Activated T-helper 17 cell treated with anti-CD3 and anti-CD28 coated beads, Interleukin-2, amount 50 U/mL, for 72 hours (primary cell): ENCODE measurements at regions not wholly inside any gene's neighbourhood (a gene's known extent, or its start where the extent isn't known, plus 50 kb on each side); places are given as distances from the start of the nearest gene placed in this dataset.
"Not testable (repeated sequence)": the region's sequence is repeated elsewhere in the genome, so short reads cannot be mapped to it uniquely, and the experiment has no call there.

Source experiments
- ATAC-seq: fragments of 150-1000 bp; cut with Tn5 transposase; replicated peaks from 2 replicates; pipeline ENCODE4 v1.10.0; 2021; ENCODE audit warnings: mild to moderate bottlenecking, moderate library complexity
- H3K27ac Mint-ChIP-seq: one replicate; pipeline ENCODE4 v1.8.0; 2022; ENCODE audit warnings: mixed read lengths
- H3K27me3 Mint-ChIP-seq: one replicate; pipeline ENCODE4 v1.8.0; 2022; ENCODE audit warnings: mixed read lengths
- H3K36me3 Mint-ChIP-seq: one replicate; pipeline ENCODE4 v1.8.0; 2022; ENCODE audit warnings: low read depth, mild to moderate bottlenecking, mixed read lengths
- H3K4me1 Mint-ChIP-seq: one replicate; pipeline ENCODE4 v1.8.0; 2022; ENCODE audit warnings: mixed read lengths
- H3K4me3 Mint-ChIP-seq: one replicate; pipeline ENCODE4 v1.8.0; 2022; ENCODE audit warnings: mild to moderate bottlenecking, mixed read lengths
- H3K9me3 Mint-ChIP-seq: one replicate; pipeline ENCODE4 v1.8.0; 2022; ENCODE audit warnings: mixed read lengths

DNA sequence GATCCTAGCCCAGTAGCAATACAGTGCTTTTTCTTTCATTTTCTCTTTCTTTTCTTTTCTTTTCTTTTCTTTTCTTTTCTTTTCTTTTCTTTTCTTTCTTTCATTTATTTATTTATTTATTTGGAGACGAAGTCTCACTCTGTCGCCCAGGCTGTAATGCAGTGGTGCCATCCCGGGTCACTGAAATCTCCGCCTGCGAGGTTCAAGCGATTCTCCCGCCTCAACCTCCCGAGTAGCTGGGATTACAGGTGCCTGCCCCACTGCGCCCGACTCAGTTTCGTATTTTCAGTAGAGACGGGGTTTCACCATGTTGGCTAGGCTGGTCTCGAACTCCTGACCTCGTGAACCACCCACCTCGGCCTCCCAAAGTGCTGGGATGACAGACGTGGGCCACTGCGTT, 1948.0 kb upstream of the DEFB115 start:
- not testable (repeated sequence) for H3K27me3 Mint-ChIP-seq, H3K36me3 Mint-ChIP-seq, ATAC-seq
- Mint-ChIP-seq H3K4me3 (peak overlapping the region; percentile 34), H3K9me3 (peaks cover 32% of the 10 kb centered on the region), H3K27ac (peak overlapping the region; percentile 81), H3K4me1 (peaks cover 31% of the 10 kb centered on the region)

- peaks cover 21% of the 10 kb centered on the region for H3K9me3 Mint-ChIP-seq
- H3K4me1 Mint-ChIP-seq: peaks cover 16% of the 10 kb centered on the region
- H3K36me3 Mint-ChIP-seq, ATAC-seq, H3K27me3 Mint-ChIP-seq, H3K27ac Mint-ChIP-seq, H3K4me3 Mint-ChIP-seq: not testable (repeated sequence)
These were observed 1946.4 kb upstream of the DEFB115 start for GRCh38 chr20:29311046-29311445.

- H3K4me3 Mint-ChIP-seq, ATAC-seq, H3K27me3 Mint-ChIP-seq, H3K27ac Mint-ChIP-seq, H3K36me3 Mint-ChIP-seq: not testable (repeated sequence)
- peaks cover 19% of the 10 kb centered on the region for H3K9me3 Mint-ChIP-seq
- peaks cover 13% of the 10 kb centered on the region for H3K4me1 Mint-ChIP-seq
These were observed 1944.8 kb upstream of the DEFB115 start for GRCh38 chr20:29312679-29313078.

DNA sequence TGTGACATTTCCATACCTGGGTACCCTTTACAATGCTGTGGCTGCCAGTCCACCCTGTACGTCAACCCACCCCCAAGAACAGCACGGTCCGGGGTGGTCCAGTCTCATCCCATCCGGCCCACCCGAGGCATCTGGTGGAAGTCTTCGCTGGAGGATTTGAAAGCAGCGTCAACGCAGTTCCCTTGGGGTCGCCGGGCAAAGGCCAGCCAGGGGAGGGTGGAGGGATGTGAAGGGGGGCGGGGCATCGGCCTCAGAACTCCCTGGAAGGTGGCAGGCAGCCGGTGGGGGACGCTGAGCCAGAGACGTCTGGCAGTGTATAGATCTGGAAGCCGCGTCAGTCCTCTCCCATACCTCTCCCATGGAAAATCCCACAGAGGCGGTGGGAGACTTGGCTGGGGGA, 1944.0 kb upstream of the DEFB115 start:
- no peak for ATAC-seq
- Mint-ChIP-seq H3K27me3 (peaks cover 5% of the 10 kb centered on the region), H3K9me3 (peaks cover 14% of the 10 kb centered on the region), H3K36me3 (no peaks in the 10 kb centered on the region), H3K27ac (no peak overlapping the region), H3K4me1 (peaks cover 7% of the 10 kb centered on the region), H3K4me3 (no peak overlapping the region)

DNA sequence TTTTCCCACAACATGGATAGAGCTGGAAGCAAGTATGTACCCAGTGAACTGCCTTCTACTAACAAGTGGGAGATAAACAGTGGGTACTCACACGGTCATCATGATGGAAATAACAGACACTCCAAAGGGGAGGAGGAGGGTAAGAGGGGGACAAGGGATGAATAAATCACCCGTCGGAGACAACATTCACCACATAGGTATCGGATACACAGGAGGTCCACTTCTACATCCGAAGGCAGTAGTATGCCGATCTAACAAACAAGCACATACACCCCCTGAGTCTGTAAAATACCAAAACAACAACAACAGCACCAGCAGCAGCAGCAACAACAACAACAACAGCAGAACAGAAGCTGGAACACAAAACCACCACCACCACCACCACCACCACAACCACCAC, 1943.2 kb upstream of the DEFB115 start:
- Mint-ChIP-seq H3K27me3 (no peaks in the 10 kb centered on the region), H3K4me3 (no peak overlapping the region), H3K9me3 (peaks cover 8% of the 10 kb centered on the region), H3K36me3 (no peaks in the 10 kb centered on the region), H3K4me1 (peaks cover 1% of the 10 kb centered on the region), H3K27ac (no peak overlapping the region)
- no peak for ATAC-seq

- H3K4me1 Mint-ChIP-seq: no peaks in the 10 kb centered on the region
- no peaks in the 10 kb centered on the region for H3K27me3 Mint-ChIP-seq
- no peak overlapping the region for H3K27ac Mint-ChIP-seq
- peaks cover 6% of the 10 kb centered on the region for H3K9me3 Mint-ChIP-seq
- H3K36me3 Mint-ChIP-seq: no peaks in the 10 kb centered on the region
- H3K4me3 Mint-ChIP-seq: peak overlapping the region; percentile 39
- ATAC-seq: no peak
These were observed 1938.5 kb upstream of the DEFB115 start for GRCh38 chr20:29318871-29319461.

DNA sequence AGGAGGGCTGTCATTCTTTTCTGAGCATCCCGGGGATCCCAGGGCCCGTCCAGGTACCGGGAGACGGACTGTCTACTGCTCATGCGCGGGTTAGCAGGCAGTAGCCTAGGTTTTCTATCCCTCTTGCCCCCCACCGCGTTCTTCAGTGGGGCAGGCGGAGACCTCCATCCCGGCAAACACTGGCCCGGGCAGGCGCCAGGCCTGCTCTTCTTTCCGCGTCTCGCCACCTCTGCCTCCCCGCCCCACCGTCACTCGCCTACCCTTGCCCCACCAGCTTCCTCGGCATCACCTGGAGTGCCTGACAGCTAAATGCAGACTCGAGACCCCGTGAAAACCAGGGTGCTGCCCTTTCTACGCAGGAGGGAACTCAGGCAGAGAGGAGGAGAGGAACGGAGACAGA, 1937.7 kb upstream of the DEFB115 start:
- no peak for ATAC-seq
- H3K36me3 Mint-ChIP-seq: no peaks in the 10 kb centered on the region
- no peak overlapping the region for H3K27ac Mint-ChIP-seq
- no peaks in the 10 kb centered on the region for H3K27me3 Mint-ChIP-seq
- H3K4me1 Mint-ChIP-seq: no peaks in the 10 kb centered on the region
- H3K4me3 Mint-ChIP-seq: peak overlapping the region; percentile 39
- H3K9me3 Mint-ChIP-seq: no peaks in the 10 kb centered on the region

DNA sequence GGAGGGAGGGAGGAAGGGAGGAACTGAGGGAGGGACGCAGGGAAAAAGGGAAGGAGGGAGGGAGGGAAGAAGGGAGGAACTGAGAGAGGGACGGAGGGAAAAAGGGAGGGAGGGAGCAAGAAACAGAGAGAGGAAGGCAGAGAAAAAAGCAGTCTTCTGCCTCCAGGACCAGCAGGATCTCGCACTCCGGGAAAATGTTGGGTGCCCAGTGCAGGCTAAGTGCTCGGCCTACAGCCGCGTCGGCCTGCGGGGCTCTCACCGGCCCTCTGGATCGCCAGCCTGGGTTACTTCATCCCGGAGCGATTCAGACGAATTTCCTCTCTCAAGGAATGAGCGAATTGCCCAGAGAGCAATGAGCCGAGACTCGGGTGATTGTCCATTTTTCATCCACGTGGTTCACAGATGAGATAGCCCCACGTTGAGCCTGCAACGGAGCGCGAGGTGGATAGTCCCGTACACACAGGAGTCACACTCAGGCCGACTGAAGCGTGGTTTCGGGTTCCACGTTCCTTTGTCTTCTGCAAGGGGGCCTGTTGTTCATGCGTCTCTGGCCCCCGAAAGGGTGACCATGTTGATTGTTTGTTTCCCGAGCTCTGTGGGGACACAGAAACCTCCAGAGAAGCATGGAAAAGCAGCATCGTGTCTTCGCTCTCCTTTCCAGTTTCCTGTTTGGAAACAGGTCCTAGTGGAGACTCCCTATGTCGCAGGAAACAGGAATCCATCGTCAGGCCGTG, 1937.1 kb upstream of the DEFB115 start:
- H3K27me3 Mint-ChIP-seq, ATAC-seq, H3K4me1 Mint-ChIP-seq, H3K36me3 Mint-ChIP-seq, H3K9me3 Mint-ChIP-seq, H3K27ac Mint-ChIP-seq: not testable (repeated sequence)
- H3K4me3 Mint-ChIP-seq: peak overlapping the region; percentile 39

GRCh38 chr20:29323631-29324515, 1933.6 kb upstream of the DEFB115 start:
- not testable (repeated sequence) for ATAC-seq, H3K27ac Mint-ChIP-seq, H3K4me3 Mint-ChIP-seq, H3K36me3 Mint-ChIP-seq, H3K27me3 Mint-ChIP-seq, H3K4me1 Mint-ChIP-seq
- peaks cover 10% of the 10 kb centered on the region for H3K9me3 Mint-ChIP-seq

GRCh38 chr20:29324516-29325303, 1932.8 kb upstream of the DEFB115 start:
- H3K27ac Mint-ChIP-seq, H3K27me3 Mint-ChIP-seq, H3K36me3 Mint-ChIP-seq, H3K4me1 Mint-ChIP-seq, ATAC-seq: not testable (repeated sequence)
- peak overlapping the region; percentile 34 for H3K4me3 Mint-ChIP-seq
- H3K9me3 Mint-ChIP-seq: peaks cover 10% of the 10 kb centered on the region

- Mint-ChIP-seq H3K4me1 (peaks cover 4% of the 10 kb centered on the region), H3K27me3 (peaks cover 4% of the 10 kb centered on the region), H3K27ac (no peak overlapping the region), H3K4me3 (peak overlapping the region; percentile 34), H3K36me3 (no peaks in the 10 kb centered on the region), H3K9me3 (peaks cover 12% of the 10 kb centered on the region)
- ATAC-seq: no peak
These were observed 1932.2 kb upstream of the DEFB115 start for GRCh38 chr20:29325304-29325640.

GRCh38 chr20:29325781-29326180, 1931.7 kb upstream of the DEFB115 start:
- H3K27me3 Mint-ChIP-seq, H3K27ac Mint-ChIP-seq, H3K36me3 Mint-ChIP-seq, ATAC-seq, H3K4me1 Mint-ChIP-seq: not testable (repeated sequence)
- Mint-ChIP-seq H3K4me3 (peak overlapping the region; percentile 34), H3K9me3 (peaks cover 17% of the 10 kb centered on the region)

- peaks cover 7% of the 10 kb centered on the region for H3K4me1 Mint-ChIP-seq
- no peak overlapping the region for H3K4me3 Mint-ChIP-seq
- peaks cover 18% of the 10 kb centered on the region for H3K9me3 Mint-ChIP-seq
- H3K27me3 Mint-ChIP-seq: peaks cover 4% of the 10 kb centered on the region
- no peaks in the 10 kb centered on the region for H3K36me3 Mint-ChIP-seq
- peak; percentile 12 for ATAC-seq
- no peak overlapping the region for H3K27ac Mint-ChIP-seq
These were observed 1930.9 kb upstream of the DEFB115 start for GRCh38 chr20:29326376-29327070.
